B cell (primary cell): ENCODE measurements at regions not wholly inside any gene's neighbourhood (a gene's known extent, or its start where the extent isn't known, plus 50 kb on each side); places are given as distances from the start of the nearest gene placed in this dataset.

Experiments
- ATAC-seq: fragments of 200-7000 bp; cut with Tn5 transposase; one replicate; pipeline ENCODE4 v1.10.0; 2021; ENCODE audit warnings: low read depth, mild to moderate bottlenecking, moderate number of reproducible peaks, moderate library complexity
- CTCF ChIA-PET: fragments of 350-600 bp; sonication (Branson Sonifier 250); formaldehyde crosslinking; loops from one replicate; lab custom pipeline; 2021; ENCODE audit warnings: antibody characterized with exemption, inconsistent platforms; lab: Charles Lee
- POLR2A ChIA-PET: fragments of 350-600 bp; sonication (Branson Sonifier 250); formaldehyde crosslinking; loops from one replicate; lab custom pipeline; 2021; ENCODE audit warnings: antibody characterized with exemption; lab: Charles Lee
- DNase-seq: peaks from one replicate; pipeline ENCODE4 v3.0.0; 2013
- H2AFZ ChIP-seq: 2 replicates; pipeline ENCODE4 v1.6.1; 2012; ENCODE audit warnings: mild to moderate bottlenecking, low read depth, low read length; ENCODE audit not compliant: insufficient read depth, poor library complexity, severe bottlenecking
- H3K27ac ChIP-seq, 2 donors: 1 replicate in 1 of 2; 2 replicates in 1 of 2; pipeline ENCODE4 v1.5.1; 2012 to 2013; ENCODE audit warnings: low read length in 2 of 2, mild to moderate bottlenecking in 2 of 2, moderate library complexity in 1 of 2
- H3K27me3 ChIP-seq, 4 experiments: fragments of 200-600 bp in 1 of 4; sonication (generic) in 1 of 4; replicated peaks in 1 of 4; 1 replicate in 2 of 4; 2 replicates in 2 of 4; pipeline versions ENCODE4 v1.6.1 to v1.7.0; 2013 to 2016; ENCODE audit warnings: low read length in 3 of 4, mild to moderate bottlenecking in 2 of 4, mixed read lengths in 1 of 4, moderate library complexity in 1 of 4; ENCODE audit not compliant: insufficient read depth in 4 of 4, control insufficient read depth in 3 of 4; ENCODE audit errors: control extremely low read depth in 1 of 4
- H3K36me3 ChIP-seq, 2 experiments: replicated peaks in 1 of 2; 1 replicate in 1 of 2; 2 replicates in 1 of 2; pipeline versions ENCODE4 v1.6.1 to v1.7.1; 2013; ENCODE audit warnings: low read length in 1 of 2; ENCODE audit not compliant: insufficient read depth in 2 of 2, control insufficient read depth in 1 of 2; ENCODE audit errors: control extremely low read depth in 1 of 2, extremely low read depth in 1 of 2
- H3K4me1 ChIP-seq, 2 donors: fragments of 200-600 bp in 1 of 2; sonication (generic) in 1 of 2; 1 replicate in 1 of 2; 2 replicates in 1 of 2; pipeline versions ENCODE4 v1.5.1 to v1.6.1; 2013 to 2017; ENCODE audit warnings: low read length in 2 of 2; ENCODE audit not compliant: control insufficient read depth in 2 of 2, insufficient read depth in 2 of 2
- H3K4me2 ChIP-seq: replicated peaks from 2 replicates; pipeline ENCODE3; 2012; ENCODE audit warnings: mild to moderate bottlenecking, low read depth, low read length; ENCODE audit not compliant: poor library complexity, severe bottlenecking
- H3K4me3 ChIP-seq, 5 experiments: fragments of 200-600 bp in 1 of 5; sonication (generic) in 1 of 5; 1 replicate in 3 of 5; 2 replicates in 2 of 5; pipeline versions ENCODE4 v1.5.1 to v1.7.0; 2011 to 2016; ENCODE audit warnings: low read length in 4 of 5, mild to moderate bottlenecking in 4 of 5, low read depth in 2 of 5, control low read depth in 1 of 5, moderate library complexity in 1 of 5; ENCODE audit not compliant: insufficient read depth in 1 of 5; ENCODE audit errors: control extremely low read depth in 1 of 5, extremely low read depth in 1 of 5
- H3K79me2 ChIP-seq: fragments of 200-600 bp; sonication (generic); one replicate; pipeline ENCODE4 v1.6.0; 2016; ENCODE audit warnings: low read length; ENCODE audit not compliant: control insufficient read depth, insufficient read depth
- H3K9ac ChIP-seq: fragments of 200-600 bp; sonication (generic); 2 replicates; pipeline ENCODE4 v1.6.1; 2017; ENCODE audit warnings: mild to moderate bottlenecking, low read length, moderate library complexity
- H3K9me3 ChIP-seq, 3 donors: one replicate each; pipeline versions ENCODE4 v1.6.1 to v1.7.1; 2013; ENCODE audit warnings: low read length in 2 of 3; ENCODE audit not compliant: control insufficient read depth in 2 of 3, insufficient read depth in 1 of 3; ENCODE audit errors: control extremely low read depth in 1 of 3
- H4K20me1 ChIP-seq: 2 replicates; pipeline ENCODE4 v1.6.0; 2012; ENCODE audit warnings: mild to moderate bottlenecking, low read length; ENCODE audit not compliant: insufficient read depth, control insufficient read depth, poor library complexity, severe bottlenecking
- H3K27ac Mint-ChIP-seq: one replicate; pipeline ENCODE4 v1.8.0; 2021; ENCODE audit warnings: mixed read lengths
- H3K27me3 Mint-ChIP-seq: one replicate; pipeline ENCODE4 v1.8.0; 2021; ENCODE audit warnings: mixed read lengths
- H3K4me1 Mint-ChIP-seq: one replicate; pipeline ENCODE4 v1.8.0; 2021; ENCODE audit warnings: mixed read lengths
- H3K4me3 Mint-ChIP-seq: one replicate; pipeline ENCODE4 v1.8.0; 2021; ENCODE audit warnings: mixed read lengths
- H3K9me3 Mint-ChIP-seq: one replicate; pipeline ENCODE4 v1.8.0; 2022; ENCODE audit warnings: mixed read lengths; ENCODE audit not compliant: insufficient read depth
- CTCF ChIP-seq: fragments of 200-600 bp; IDR thresholded peaks from one replicate; pipeline ENCODE4 v1.8.0; 2022; ENCODE audit warnings: antibody characterized with exemption, mild to moderate bottlenecking
- EZH2 ChIP-seq: IDR thresholded peaks from 2 replicates; pipeline ENCODE4 v1.6.1; 2012; ENCODE audit warnings: borderline replicate concordance, low read depth, mild to moderate bottlenecking, moderate library complexity, low read length; ENCODE audit not compliant: insufficient read depth, poor library complexity, severe bottlenecking
- WGBS: methylation state at CpG from one replicate; pipeline ENCODE4 v1.1.5; 2013; ENCODE audit warnings: missing lambda C conversion rate; ENCODE audit not compliant: insufficient coverage; 5-methylcytosine and 5-hydroxymethylcytosine counted together
- intact Hi-C: fragments of 100-400 bp; cut with micrococcal nuclease; formaldehyde crosslinking; loops from one replicate; pipeline ENCODE4 v1.10.0; 2022

- CTCF ChIA-PET: no interaction called here
- H3K4me3 ChIP-seq: no peak overlapping the region
- no peak for ATAC-seq
These were observed 139.3 kb upstream of the PMEPA1 start for GRCh38 chr20:57849121-57849520.

GRCh38 chr20:57848282-57848681 is 138.5 kb upstream of the PMEPA1 start:
- POLR2A ChIA-PET: no interaction called here
- H3K36me3 ChIP-seq: no peaks in the 10 kb centered on the region
- ATAC-seq: no peak

More at GRCh38 chr20:57849121-57849520, 139.3 kb upstream of the PMEPA1 start:
- no peak overlapping the region for H3K9ac ChIP-seq
- no peak overlapping the region for H2AFZ ChIP-seq
- H3K4me2 ChIP-seq: no peak overlapping the region
- Mint-ChIP-seq H3K9me3 (no peaks in the 10 kb centered on the region), H3K4me1 (no peaks in the 10 kb centered on the region), H3K4me3 (no peak overlapping the region), H3K27me3 (peaks cover 32% of the 10 kb centered on the region), H3K27ac (no peak overlapping the region)
- intact Hi-C loops: loop anchor here (10.0 kb wide), 1 partner anchor 194 kb away; no protein-coding TSS in a partner anchor
- POLR2A ChIA-PET: no interaction called here
- no peak for DNase-seq
- H3K27me3 ChIP-seq: no peaks in the 10 kb centered on the region
- H3K36me3 ChIP-seq: no peaks in the 10 kb centered on the region
- no peaks in the 10 kb centered on the region for H4K20me1 ChIP-seq
- H3K4me1 ChIP-seq: no peaks in the 10 kb centered on the region
- H3K9me3 ChIP-seq: no peaks in the 10 kb centered on the region
- H3K79me2 ChIP-seq: no peaks in the 10 kb centered on the region
- TF ChIP-seq EZH2: no peak
- TF ChIP-seq CTCF: no peak
- H3K27ac ChIP-seq: no peak overlapping the region
- WGBS: 43% methylated on average over 3 of the region's 4 CpGs

More at GRCh38 chr20:57848282-57848681, 138.5 kb upstream of the PMEPA1 start:
- intact Hi-C loops: loop anchor here (10.0 kb wide), 1 partner anchor 193 kb away; no protein-coding TSS in a partner anchor
- Histone ChIP-seq H4K20me1 (no peaks in the 10 kb centered on the region), H3K9ac (no peak overlapping the region), H3K4me2 (no peak overlapping the region), H3K9me3 (no peaks in the 10 kb centered on the region), H2AFZ (no peak overlapping the region), H3K4me3 (no peak overlapping the region), H3K79me2 (no peaks in the 10 kb centered on the region), H3K27me3 (no peaks in the 10 kb centered on the region), H3K27ac (no peak overlapping the region), H3K4me1 (no peaks in the 10 kb centered on the region)
- no peaks in the 10 kb centered on the region for H3K4me1 Mint-ChIP-seq
- H3K4me3 Mint-ChIP-seq: no peak overlapping the region
- DNase-seq: no peak
- no peak for TF ChIP-seq CTCF
- TF ChIP-seq EZH2: no peak
- CTCF ChIA-PET: no interaction called here
- H3K27ac Mint-ChIP-seq: no peak overlapping the region
- peaks cover 27% of the 10 kb centered on the region for H3K27me3 Mint-ChIP-seq
- no peaks in the 10 kb centered on the region for H3K9me3 Mint-ChIP-seq
